HAP-1 (cell line): ENCODE measurements at regions not wholly inside any gene's neighbourhood (a gene's known extent, or its start where the extent isn't known, plus 50 kb on each side); places are given as distances from the start of the nearest gene placed in this dataset.
"Not testable (repeated sequence)": the region's sequence is repeated elsewhere in the genome, so short reads cannot be mapped to it uniquely, and the experiment has no call there.

ENCODE experiments used
- DNase-seq, 2 experiments: peaks; one replicate each; pipeline ENCODE4 v3.0.0-alpha.2; 2016 to 2020; ENCODE audit warnings: low spot score in 2 of 2
- H3K27me3 ChIP-seq: fragments of 250-450 bp; sonication (Bioruptor Pico); 2 replicates; pipeline ENCODE4 v1.5.1; 2020; ENCODE audit warnings: low read depth, mild to moderate bottlenecking, moderate library complexity
- H3K36me3 ChIP-seq: fragments of 250-450 bp; sonication (Bioruptor Pico); replicated peaks from 2 replicates; pipeline ENCODE4 v1.5.1; 2020; ENCODE audit warnings: mild to moderate bottlenecking
- H3K4me1 ChIP-seq: fragments of 250-450 bp; sonication (Bioruptor Pico); 2 replicates; pipeline ENCODE4 v1.5.1; 2020; ENCODE audit warnings: mild to moderate bottlenecking
- H3K4me3 ChIP-seq: fragments of 250-450 bp; sonication (Bioruptor Pico); 2 replicates; pipeline ENCODE4 v1.5.1; 2020; ENCODE audit warnings: mild to moderate bottlenecking, moderate library complexity
- H3K9me3 ChIP-seq: fragments of 250-450 bp; sonication (Bioruptor Pico); 2 replicates; pipeline ENCODE4 v1.5.1; 2020; ENCODE audit warnings: mild to moderate bottlenecking, moderate library complexity
- in situ Hi-C: fragments of 300-500 bp; cut with MboI; formaldehyde crosslinking; loops from 3 replicates; pipeline ENCODE4 v1.14.3; 2020; ENCODE audit warnings: low sequenced_read_pairs, inconsistent platforms, mixed read lengths

- H3K27me3 ChIP-seq = no peaks in the 10 kb centered on the region
Measured at GRCh38 chr11:69869311-69869939, 50.2 kb upstream of the FGF3 start.

GRCh38 chr11:69870766-69871165 lies 51.5 kb upstream of the FGF3 start:
- no peaks in the 10 kb centered on the region for H3K9me3 ChIP-seq
- no peaks in the 10 kb centered on the region for H3K27me3 ChIP-seq
- no peak for DNase-seq
- in situ Hi-C loops = no loop called here
- H3K4me3 ChIP-seq = no peak overlapping the region
- no peaks in the 10 kb centered on the region for H3K36me3 ChIP-seq
- no peaks in the 10 kb centered on the region for H3K4me1 ChIP-seq

More at GRCh38 chr11:69869311-69869939, 50.2 kb upstream of the FGF3 start:
- H3K9me3 ChIP-seq = no peaks in the 10 kb centered on the region
- no peak for DNase-seq
- no peaks in the 10 kb centered on the region for H3K36me3 ChIP-seq
- no peak overlapping the region for H3K4me3 ChIP-seq
- in situ Hi-C loops = no loop called here
- H3K4me1 ChIP-seq = no peaks in the 10 kb centered on the region

DNA sequence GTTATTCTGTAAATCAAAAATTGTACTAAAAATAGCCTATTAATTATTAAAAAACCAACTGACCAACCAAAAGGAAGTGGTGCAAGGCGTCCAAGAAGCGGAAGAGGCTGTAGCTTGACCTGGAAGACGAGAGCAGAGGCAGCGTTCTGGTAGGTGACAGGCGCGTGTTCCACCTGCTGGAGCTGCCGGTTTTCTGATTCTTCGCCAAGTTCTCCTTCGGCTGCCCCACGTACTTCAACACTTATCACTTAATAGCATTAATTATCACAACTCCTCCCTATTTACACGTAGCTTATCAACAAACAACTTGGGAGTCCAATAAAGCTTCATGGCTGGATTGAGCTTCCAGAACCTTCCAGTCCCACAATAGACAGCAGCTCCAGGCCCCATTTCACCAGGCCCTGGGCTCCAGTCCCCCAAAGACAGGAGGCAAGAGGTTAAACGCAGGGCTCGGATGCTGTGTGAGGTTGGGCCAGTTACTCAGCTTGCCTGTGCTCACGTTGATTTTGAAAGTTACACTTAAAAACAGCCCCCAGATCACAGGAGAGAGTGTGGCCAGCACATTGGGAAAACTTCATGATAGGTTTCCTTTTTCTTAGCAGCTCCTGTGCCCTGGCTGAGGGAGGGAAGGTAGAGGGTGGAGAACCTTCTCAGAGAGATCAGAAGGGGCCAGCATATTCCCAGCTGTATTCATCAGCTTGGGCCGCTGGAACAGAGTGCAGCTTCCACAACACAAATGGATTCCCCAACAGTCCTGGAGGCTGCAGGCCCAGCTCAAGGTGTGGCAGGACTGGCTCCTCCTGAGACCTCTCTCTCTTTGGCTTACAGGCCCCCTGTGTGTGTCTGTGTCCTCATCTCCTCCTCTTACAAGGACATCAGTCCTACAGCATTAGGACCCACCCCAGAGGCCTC lies 54.2 kb upstream of the FGF3 start:
- Histone ChIP-seq H3K36me3 (no peaks in the 10 kb centered on the region), H3K27me3 (no peaks in the 10 kb centered on the region), H3K4me3 (no peak overlapping the region), H3K9me3 (no peaks in the 10 kb centered on the region), H3K4me1 (no peaks in the 10 kb centered on the region)
- no peak for DNase-seq
- in situ Hi-C loops = no loop called here

DNA sequence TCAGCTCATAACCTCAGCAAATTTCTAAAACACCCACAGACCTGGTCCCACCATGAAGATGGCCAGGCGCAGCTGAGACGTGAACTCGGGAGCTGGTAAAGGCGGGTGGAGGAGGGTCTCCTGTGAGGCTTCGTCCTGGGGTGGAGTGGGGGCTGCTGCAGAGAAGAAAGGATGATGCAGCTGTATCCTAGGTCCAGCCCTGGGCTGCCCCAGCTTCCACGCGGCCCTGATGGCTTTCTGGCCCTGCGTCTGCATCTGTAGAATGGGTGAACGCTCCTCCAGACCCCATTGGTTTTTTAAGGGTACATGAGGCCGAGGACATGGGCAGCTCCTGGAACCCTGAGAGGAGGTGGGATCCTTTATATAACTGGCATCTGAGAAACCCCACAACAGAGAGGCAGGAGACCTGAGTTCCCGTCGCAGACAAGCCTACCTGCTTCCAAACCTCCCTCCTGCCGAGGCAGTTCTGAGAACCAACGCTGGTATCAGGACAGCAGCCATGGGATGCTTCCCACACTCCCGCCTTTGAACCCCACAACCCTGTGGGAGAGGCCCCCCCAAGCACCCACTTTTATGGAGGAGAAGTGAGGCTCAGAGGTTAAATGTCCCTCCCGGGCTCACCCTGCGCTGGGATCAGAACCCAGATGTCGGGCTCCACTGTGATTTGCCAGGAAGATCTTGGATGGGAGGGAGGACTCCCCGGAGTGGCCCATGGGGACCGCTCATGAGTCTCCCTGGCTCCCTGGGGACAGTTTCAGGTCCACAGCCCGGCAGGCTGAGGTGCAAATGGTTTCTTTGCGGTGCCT lies 55.2 kb upstream of the FGF3 start:
- no peaks in the 10 kb centered on the region for H3K27me3 ChIP-seq
- H3K4me3 ChIP-seq = no peak overlapping the region

GRCh38 chr11:69874984-69875624 lies 55.9 kb upstream of the FGF3 start:
- Histone ChIP-seq H3K9me3 (no peaks in the 10 kb centered on the region), H3K36me3 (no peaks in the 10 kb centered on the region), H3K4me3 (no peak overlapping the region), H3K27me3 (no peaks in the 10 kb centered on the region), H3K4me1 (no peaks in the 10 kb centered on the region)
- no peak for DNase-seq
- in situ Hi-C loops = no loop called here

More for the DNA sequence above, 55.2 kb upstream of the FGF3 start:
- in situ Hi-C loops = no loop called here
- Histone ChIP-seq H3K4me1 (no peaks in the 10 kb centered on the region), H3K9me3 (no peaks in the 10 kb centered on the region), H3K36me3 (no peaks in the 10 kb centered on the region)
- no peak for DNase-seq

DNA sequence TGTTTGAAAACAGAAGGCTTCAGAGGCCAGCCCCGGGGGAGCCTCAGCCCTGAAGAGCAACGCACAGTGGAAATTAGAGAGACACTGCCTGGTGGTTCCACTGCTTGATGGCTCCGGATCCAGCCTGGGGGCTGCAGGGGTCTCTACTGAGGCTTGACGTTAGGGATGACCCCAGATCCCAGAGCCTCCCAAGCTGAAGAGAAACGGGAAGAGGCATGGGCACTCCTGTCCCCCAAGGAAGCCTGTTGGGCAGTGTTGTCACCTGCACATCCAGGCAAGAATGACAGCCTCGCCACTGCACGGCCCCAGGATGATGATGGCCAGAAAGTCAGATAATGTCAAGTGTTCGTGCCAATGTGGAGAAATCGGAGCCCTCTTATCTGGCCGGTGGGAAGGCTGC lies 56.8 kb upstream of the FGF3 start:
- DNase-seq = no peak
- H3K9me3 ChIP-seq = no peaks in the 10 kb centered on the region
- in situ Hi-C loops = no loop called here
- no peak overlapping the region for H3K4me3 ChIP-seq
- H3K36me3 ChIP-seq = no peaks in the 10 kb centered on the region
- H3K4me1 ChIP-seq = no peaks in the 10 kb centered on the region
- no peaks in the 10 kb centered on the region for H3K27me3 ChIP-seq

DNA sequence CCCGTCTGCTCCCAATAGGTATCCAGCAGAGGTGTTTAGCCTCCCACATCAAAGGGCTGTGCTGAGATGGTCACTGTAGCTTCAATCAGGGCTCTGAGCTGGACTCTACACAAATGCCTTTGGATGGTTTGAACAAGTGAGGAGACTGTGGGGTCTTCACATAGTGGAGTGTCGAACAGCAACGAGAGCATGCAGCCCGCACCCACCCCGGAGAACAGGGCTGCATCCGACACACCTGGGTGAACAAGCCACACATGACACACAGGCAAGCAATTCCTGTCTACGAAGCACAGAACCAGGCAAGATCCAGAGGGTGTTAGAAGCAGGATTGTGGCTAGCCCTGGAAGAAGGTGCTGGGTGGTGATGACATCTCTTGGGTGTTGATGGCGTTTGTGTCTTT lies 58.0 kb upstream of the FGF3 start:
- no peaks in the 10 kb centered on the region for H3K27me3 ChIP-seq
- no peaks in the 10 kb centered on the region for H3K36me3 ChIP-seq
- H3K4me3 ChIP-seq = no peak overlapping the region
- DNase-seq = no peak
- in situ Hi-C loops = no loop called here
- no peaks in the 10 kb centered on the region for H3K9me3 ChIP-seq
- H3K4me1 ChIP-seq = no peaks in the 10 kb centered on the region

GRCh38 chr11:69877704-69878103 lies 58.5 kb upstream of the FGF3 start:
- in situ Hi-C loops, H3K27me3 ChIP-seq, H3K4me3 ChIP-seq, DNase-seq, H3K36me3 ChIP-seq, H3K9me3 ChIP-seq, H3K4me1 ChIP-seq: not testable (repeated sequence)

DNA sequence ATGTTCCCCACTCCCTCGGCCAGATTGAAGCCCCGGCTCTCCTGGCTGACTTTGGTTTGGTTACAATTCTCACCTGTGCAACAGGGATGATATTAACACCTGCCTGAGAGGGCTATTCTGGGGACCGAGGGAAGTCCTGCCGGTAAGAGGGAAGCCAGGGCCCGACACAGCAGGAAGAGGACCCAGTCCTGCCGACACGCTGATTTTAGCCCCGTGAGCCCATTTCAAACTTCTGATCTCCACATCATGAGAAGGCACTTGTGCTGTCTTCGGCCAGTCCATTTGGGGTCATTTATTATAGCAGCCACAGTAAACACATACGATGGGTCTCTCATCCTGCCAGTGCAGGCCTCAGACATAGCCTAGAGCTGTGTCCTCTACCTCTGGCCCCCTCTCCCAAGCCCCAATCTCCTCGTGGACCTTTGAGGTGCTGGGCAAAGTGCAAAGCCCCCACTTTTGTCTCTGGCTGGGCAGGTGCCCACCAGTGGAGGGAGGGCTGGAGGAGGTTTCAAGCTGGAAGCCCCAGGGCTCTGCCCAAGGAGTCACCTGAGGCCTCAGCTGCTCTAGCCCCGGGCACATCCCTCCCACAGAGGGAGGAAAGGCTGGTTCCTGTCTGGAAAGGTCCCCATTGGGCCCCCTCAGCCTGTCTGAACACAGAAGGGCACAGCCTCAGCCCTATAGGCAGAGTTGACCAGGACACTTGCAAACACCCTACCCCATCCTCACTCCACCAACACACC lies 59.1 kb upstream of the FGF3 start:
- Histone ChIP-seq H3K36me3 (no peaks in the 10 kb centered on the region), H3K4me1 (no peaks in the 10 kb centered on the region), H3K27me3 (peaks cover 3% of the 10 kb centered on the region; the same call in 1 of the 2 replicates), H3K4me3 (no peak overlapping the region), H3K9me3 (no peaks in the 10 kb centered on the region)
- DNase-seq = no peak
- in situ Hi-C loops = no loop called here

GRCh38 chr11:69878927-69879728 lies 59.9 kb upstream of the FGF3 start:
- Histone ChIP-seq H3K4me1 (no peaks in the 10 kb centered on the region), H3K4me3 (no peak overlapping the region), H3K9me3 (no peaks in the 10 kb centered on the region), H3K27me3 (peaks cover 6% of the 10 kb centered on the region; the same call in 1 of the 2 replicates), H3K36me3 (no peaks in the 10 kb centered on the region)
- in situ Hi-C loops = no loop called here
- DNase-seq = no peak

GRCh38 chr11:69879729-69880005 lies 60.5 kb upstream of the FGF3 start:
- no peak for DNase-seq
- in situ Hi-C loops = no loop called here
- peaks cover 6% of the 10 kb centered on the region; the same call in 1 of the 2 replicates for H3K27me3 ChIP-seq

DNA sequence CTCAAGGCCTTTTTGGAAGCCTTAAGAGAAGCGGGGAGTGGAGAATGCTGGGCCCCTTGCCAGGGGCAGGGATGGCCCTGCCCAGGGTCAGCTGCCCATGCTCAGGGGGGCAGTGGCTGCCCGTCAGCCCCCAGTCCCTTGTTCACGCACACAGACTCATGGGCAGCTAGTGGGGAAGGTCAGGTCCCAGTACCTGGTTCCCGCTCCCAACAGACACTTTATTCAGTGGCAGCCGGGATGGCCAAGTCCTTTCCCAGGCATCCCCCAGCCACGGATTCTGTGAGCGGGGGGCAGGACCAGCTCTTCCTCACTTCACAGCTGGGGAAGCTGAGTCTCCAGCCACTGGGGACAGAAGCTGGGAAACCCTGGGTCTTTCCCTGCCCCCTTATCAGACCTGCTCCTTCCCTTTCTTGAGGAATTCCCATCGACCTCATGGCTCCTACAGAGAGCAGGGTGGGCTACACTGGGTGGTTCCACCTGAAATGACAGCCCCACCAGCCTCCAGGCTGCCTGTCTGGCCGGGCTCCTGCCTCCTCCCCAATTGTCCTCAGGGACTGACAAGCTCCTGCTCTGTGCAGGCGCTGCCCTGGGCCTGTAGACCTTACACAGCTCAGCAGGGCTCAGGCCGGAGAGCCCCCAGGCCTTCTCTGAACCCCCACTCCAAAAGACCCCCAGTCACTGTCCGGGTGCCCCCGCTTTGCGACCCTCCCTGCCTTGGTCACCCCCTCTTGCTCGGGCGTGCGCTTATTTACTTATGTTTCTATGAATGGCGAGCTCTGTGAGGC lies 61.0 kb upstream of the FGF3 start:
- Histone ChIP-seq H3K36me3 (no peaks in the 10 kb centered on the region), H3K27me3 (peaks cover 6% of the 10 kb centered on the region; the same call in 1 of the 2 replicates), H3K4me3 (no peak overlapping the region), H3K9me3 (no peaks in the 10 kb centered on the region), H3K4me1 (no peaks in the 10 kb centered on the region)
- in situ Hi-C loops = no loop called here
- no peak for DNase-seq

More at GRCh38 chr11:69879729-69880005, 60.5 kb upstream of the FGF3 start:
- Histone ChIP-seq H3K36me3 (no peaks in the 10 kb centered on the region), H3K9me3 (no peaks in the 10 kb centered on the region), H3K4me3 (no peak overlapping the region), H3K4me1 (no peaks in the 10 kb centered on the region)
